SK-N-SH (cell line): ENCODE measurements at regions not wholly inside any gene's neighbourhood (a gene's known extent, or its start where the extent isn't known, plus 50 kb on each side); places are given as distances from the start of the nearest gene placed in this dataset.

Experiments
- CTCF ChIA-PET: fragments of 300-600, 350-600 bp; formaldehyde crosslinking; extraction: SDS; loops from one replicate; lab custom pipeline; 2021; lab: Yijun Ruan, JAX
- POLR2A ChIA-PET: fragments of 350-600 bp; sonication (Branson Sonifier 250); formaldehyde crosslinking; extraction: SDS; loops from one replicate; lab custom pipeline; 2020; ENCODE audit warnings: antibody characterized with exemption, inconsistent platforms; lab: Yijun Ruan, JAX
- DNase-seq: peaks from one replicate; pipeline ENCODE4 v3.0.0; 2012
- H2AFZ ChIP-seq: fragments of 200-600 bp; sonication (generic); 2 replicates; pipeline ENCODE4 v1.8.1; 2016; ENCODE audit warnings: antibody characterized with exemption, mild to moderate bottlenecking, low read depth
- H3F3A ChIP-seq: fragments of 200-600 bp; sonication (generic); replicated peaks from 2 replicates; pipeline ENCODE3; 2016; ENCODE audit warnings: antibody characterized with exemption, mild to moderate bottlenecking; ENCODE audit not compliant: insufficient read depth
- H3K27ac ChIP-seq, 2 experiments: fragments of 200-500 bp in 1 of 2; fragments of 200-600 bp in 1 of 2; sonication (Bioruptor generic) in 1 of 2; sonication (generic), shearing (Covaris generic) in 1 of 2; 2 replicates each; pipeline versions ENCODE4 v1.5.1 to v1.6.1; 2014 to 2016; ENCODE audit warnings: low read depth in 2 of 2, inconsistent platforms in 1 of 2, low read length in 1 of 2, mild to moderate bottlenecking in 1 of 2, mixed read lengths in 1 of 2
- H3K27me3 ChIP-seq: fragments of 200-600 bp; sonication (generic), shearing (Covaris generic); 2 replicates; pipeline ENCODE4 v1.6.1; 2016; ENCODE audit warnings: mixed run types; ENCODE audit not compliant: insufficient read depth
- H3K36me3 ChIP-seq, 2 experiments: fragments of 200-500 bp in 1 of 2; fragments of 200-600 bp in 1 of 2; sonication (Bioruptor generic) in 1 of 2; sonication (generic) in 1 of 2; replicated peaks in 1 of 2; 2 replicates each; pipeline versions ENCODE3 to v1.5.1; 2014 to 2016; ENCODE audit warnings: low read length in 1 of 2, mild to moderate bottlenecking in 1 of 2; ENCODE audit not compliant: insufficient read depth in 2 of 2, control insufficient read depth in 1 of 2
- H3K4me1 ChIP-seq, 2 experiments: fragments of 200-500 bp in 1 of 2; fragments of 200-600 bp in 1 of 2; sonication (Bioruptor generic) in 1 of 2; sonication (generic), shearing (Covaris generic) in 1 of 2; 2 replicates each; pipeline versions ENCODE4 v1.5.1 to v1.6.1; 2014 to 2016; ENCODE audit warnings: low read depth in 1 of 2, low read length in 1 of 2, mixed run types in 1 of 2; ENCODE audit not compliant: insufficient read depth in 2 of 2, control insufficient read depth in 1 of 2
- H3K4me2 ChIP-seq: fragments of 200-600 bp; sonication (generic), shearing (Covaris generic); 2 replicates; pipeline ENCODE4 v1.6.1; 2017; ENCODE audit warnings: mixed run types
- H3K4me3 ChIP-seq, 2 experiments: fragments of 200-500 bp in 1 of 2; fragments of 200-600 bp in 1 of 2; sonication (Bioruptor generic) in 1 of 2; sonication (generic), shearing (Covaris generic) in 1 of 2; 2 replicates each; pipeline versions ENCODE4 v1.5.1 to v1.8.1; 2014 to 2016; ENCODE audit warnings: low read depth in 2 of 2, inconsistent platforms in 1 of 2, low read length in 1 of 2, mild to moderate bottlenecking in 1 of 2, mixed read lengths in 1 of 2, moderate library complexity in 1 of 2
- H3K79me2 ChIP-seq: fragments of 200-600 bp; sonication (generic); 2 replicates; pipeline ENCODE4 v1.8.1; 2017; ENCODE audit warnings: mild to moderate bottlenecking; ENCODE audit not compliant: insufficient read depth
- H3K9ac ChIP-seq: fragments of 200-600 bp; sonication (generic); 2 replicates; pipeline ENCODE4 v1.6.1; 2017; ENCODE audit warnings: mixed run types
- H3K9me2 ChIP-seq: fragments of 200-600 bp; sonication (generic); 2 replicates; pipeline ENCODE4 v1.6.1; 2017; ENCODE audit warnings: mixed run types
- H3K9me3 ChIP-seq: fragments of 200-600 bp; sonication (generic); 2 replicates; pipeline ENCODE4 v1.6.1; 2017; ENCODE audit warnings: mixed run types, mild to moderate bottlenecking, moderate library complexity
- H4K20me1 ChIP-seq: fragments of 200-600 bp; sonication (generic); 2 replicates; pipeline ENCODE4 v1.6.1; 2017; ENCODE audit warnings: mild to moderate bottlenecking, mixed run types; ENCODE audit not compliant: insufficient read depth
- CTCF ChIP-seq: fragments of 200-600 bp; sonication (generic); IDR thresholded peaks from 2 replicates; pipeline ENCODE4 v1.6.1; 2017; ENCODE audit warnings: antibody characterized with exemption, mild to moderate bottlenecking, moderate library complexity
- ELF1 ChIP-seq: IDR thresholded peaks from 2 replicates; pipeline ENCODE4 v1.4.0; 2012
- EP300 ChIP-seq, 2 experiments: IDR thresholded peaks; 2 replicates each; pipeline versions ENCODE4 v1.4.0 to v1.6.1; 2012; ENCODE audit warnings: borderline replicate concordance in 1 of 2, low read depth in 1 of 2, low read length in 1 of 2
- EZH2phosphoT487 ChIP-seq: fragments of 200-600 bp; sonication (generic); IDR thresholded peaks from 2 replicates; pipeline ENCODE4 v1.6.1; 2017; ENCODE audit warnings: low read depth, mixed run types, mild to moderate bottlenecking, antibody characterized with exemption, moderate library complexity, borderline replicate concordance
- FOSL2 ChIP-seq: IDR thresholded peaks from 2 replicates; pipeline ENCODE4 v1.4.0; 2012; ENCODE audit warnings: low read depth, mild to moderate bottlenecking, moderate library complexity, borderline replicate concordance
- FOXM1 ChIP-seq: IDR thresholded peaks from 2 replicates; pipeline ENCODE4 v1.4.0; 2012; ENCODE audit warnings: low read depth, mild to moderate bottlenecking
- GABPA ChIP-seq: IDR thresholded peaks from 2 replicates; pipeline ENCODE4 v1.4.0; 2012; ENCODE audit warnings: low read depth, mild to moderate bottlenecking
- GATA2 ChIP-seq: sonication (generic); formaldehyde crosslinking; IDR thresholded peaks from 2 replicates; pipeline ENCODE4 v1.5.0; 2020; ENCODE audit warnings: mild to moderate bottlenecking, missing genetic modification reagents
- JUND ChIP-seq: IDR thresholded peaks from 2 replicates; pipeline ENCODE4 v1.4.0; 2012
- MXI1 ChIP-seq: IDR thresholded peaks from 2 replicates; pipeline ENCODE4 v1.6.1; 2012; ENCODE audit warnings: mild to moderate bottlenecking, low read depth, low read length, improper control_type of control experiment
- NFIC ChIP-seq: IDR thresholded peaks from 2 replicates; pipeline ENCODE4 v1.4.0; 2012; ENCODE audit warnings: borderline replicate concordance
- NRF1 ChIP-seq: IDR thresholded peaks from 2 replicates; pipeline ENCODE4 v1.6.1; 2012; ENCODE audit warnings: low read depth, mild to moderate bottlenecking, low read length
- POLR2AphosphoS5 ChIP-seq: IDR thresholded peaks from 2 replicates; pipeline ENCODE4 v1.6.1; 2012; ENCODE audit warnings: low read depth, low read length
- RCOR1 ChIP-seq: fragments of 150-350 bp; IDR thresholded peaks from 2 replicates; pipeline ENCODE4 v1.6.1; 2017; ENCODE audit warnings: antibody characterized with exemption, low read length
- RXRA ChIP-seq: IDR thresholded peaks from 2 replicates; pipeline ENCODE4 v1.4.0; 2012; ENCODE audit warnings: low read depth, mild to moderate bottlenecking, borderline replicate concordance
- SIN3A ChIP-seq: IDR thresholded peaks from 2 replicates; pipeline ENCODE4 v1.6.1; 2012; ENCODE audit warnings: low read depth, mild to moderate bottlenecking, low read length, moderate library complexity, borderline replicate concordance
- TEAD4 ChIP-seq: IDR thresholded peaks from 2 replicates; pipeline ENCODE4 v1.4.0; 2012; ENCODE audit warnings: mild to moderate bottlenecking, borderline replicate concordance; ENCODE audit not compliant: insufficient read depth
- USF2 ChIP-seq: fragments of 150-350 bp; IDR thresholded peaks from 2 replicates; pipeline ENCODE4 v1.6.1; 2017; ENCODE audit warnings: antibody characterized with exemption, low read length, low read depth, borderline replicate concordance
- WGBS: methylation state at CpG from one replicate; pipeline ENCODE4 v1.1.6; 2017; ENCODE audit warnings: low lambda C conversion rate; 5-methylcytosine and 5-hydroxymethylcytosine counted together
- TF ChIP-seq, protein P1 (sequence below): IDR thresholded peaks from 2 replicates; pipeline ENCODE4 v1.6.1; 2012; ENCODE audit warnings: mild to moderate bottlenecking, low read depth, low read length, moderate library complexity
- TF ChIP-seq, protein P2 (sequence below): fragments of 150-350 bp; IDR thresholded peaks from 2 replicates; pipeline ENCODE4 v1.6.1; 2016; ENCODE audit warnings: mild to moderate bottlenecking, low read depth, low read length

- CTCF ChIA-PET: no interaction called here
Observed at GRCh38 chr6:100320686-100321085, 144.0 kb downstream of the SIM1 start.

More at GRCh38 chr6:100320686-100321085, 144.0 kb downstream of the SIM1 start:
- H2AFZ ChIP-seq: no peak overlapping the region
- H3K27me3 ChIP-seq: no peaks in the 10 kb centered on the region
- 31% methylated on average over 1 of the region's 1 CpG for WGBS
- no peaks in the 10 kb centered on the region; the same call in 1 of the 2 replicates for H3K9me2 ChIP-seq
- no peaks in the 10 kb centered on the region for H4K20me1 ChIP-seq
- peaks cover 4% of the 10 kb centered on the region for H3F3A ChIP-seq
- H3K27ac ChIP-seq: no peak overlapping the region
- no peaks in the 10 kb centered on the region for H3K9me3 ChIP-seq
- TF ChIP-seq FOSL2 (no peak), GABPA (no peak), JUND (no peak), CTCF (no peak), NFIC (no peak), FOXM1 (no peak), RXRA (no peak), RCOR1 (no peak), EZH2phosphoT487 (no peak), ELF1 (no peak), EP300 (IDR thresholded peaks at IDR 0.05; ENCODE audit: borderline replicate concordance in 1 of 2, low read depth in 1 of 2, low read length in 1 of 2) (no peak), NRF1 (no peak), GATA2 (CRISPR knock-in tag) (no peak), MXI1 (no peak), TEAD4 (no peak), SIN3A (no peak), USF2 (no peak), POLR2AphosphoS5 (no peak)
- TF ChIP-seq, protein P1, sequence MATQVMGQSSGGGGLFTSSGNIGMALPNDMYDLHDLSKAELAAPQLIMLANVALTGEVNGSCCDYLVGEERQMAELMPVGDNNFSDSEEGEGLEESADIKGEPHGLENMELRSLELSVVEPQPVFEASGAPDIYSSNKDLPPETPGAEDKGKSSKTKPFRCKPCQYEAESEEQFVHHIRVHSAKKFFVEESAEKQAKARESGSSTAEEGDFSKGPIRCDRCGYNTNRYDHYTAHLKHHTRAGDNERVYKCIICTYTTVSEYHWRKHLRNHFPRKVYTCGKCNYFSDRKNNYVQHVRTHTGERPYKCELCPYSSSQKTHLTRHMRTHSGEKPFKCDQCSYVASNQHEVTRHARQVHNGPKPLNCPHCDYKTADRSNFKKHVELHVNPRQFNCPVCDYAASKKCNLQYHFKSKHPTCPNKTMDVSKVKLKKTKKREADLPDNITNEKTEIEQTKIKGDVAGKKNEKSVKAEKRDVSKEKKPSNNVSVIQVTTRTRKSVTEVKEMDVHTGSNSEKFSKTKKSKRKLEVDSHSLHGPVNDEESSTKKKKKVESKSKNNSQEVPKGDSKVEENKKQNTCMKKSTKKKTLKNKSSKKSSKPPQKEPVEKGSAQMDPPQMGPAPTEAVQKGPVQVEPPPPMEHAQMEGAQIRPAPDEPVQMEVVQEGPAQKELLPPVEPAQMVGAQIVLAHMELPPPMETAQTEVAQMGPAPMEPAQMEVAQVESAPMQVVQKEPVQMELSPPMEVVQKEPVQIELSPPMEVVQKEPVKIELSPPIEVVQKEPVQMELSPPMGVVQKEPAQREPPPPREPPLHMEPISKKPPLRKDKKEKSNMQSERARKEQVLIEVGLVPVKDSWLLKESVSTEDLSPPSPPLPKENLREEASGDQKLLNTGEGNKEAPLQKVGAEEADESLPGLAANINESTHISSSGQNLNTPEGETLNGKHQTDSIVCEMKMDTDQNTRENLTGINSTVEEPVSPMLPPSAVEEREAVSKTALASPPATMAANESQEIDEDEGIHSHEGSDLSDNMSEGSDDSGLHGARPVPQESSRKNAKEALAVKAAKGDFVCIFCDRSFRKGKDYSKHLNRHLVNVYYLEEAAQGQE: no peak
- TF ChIP-seq, protein P2, sequence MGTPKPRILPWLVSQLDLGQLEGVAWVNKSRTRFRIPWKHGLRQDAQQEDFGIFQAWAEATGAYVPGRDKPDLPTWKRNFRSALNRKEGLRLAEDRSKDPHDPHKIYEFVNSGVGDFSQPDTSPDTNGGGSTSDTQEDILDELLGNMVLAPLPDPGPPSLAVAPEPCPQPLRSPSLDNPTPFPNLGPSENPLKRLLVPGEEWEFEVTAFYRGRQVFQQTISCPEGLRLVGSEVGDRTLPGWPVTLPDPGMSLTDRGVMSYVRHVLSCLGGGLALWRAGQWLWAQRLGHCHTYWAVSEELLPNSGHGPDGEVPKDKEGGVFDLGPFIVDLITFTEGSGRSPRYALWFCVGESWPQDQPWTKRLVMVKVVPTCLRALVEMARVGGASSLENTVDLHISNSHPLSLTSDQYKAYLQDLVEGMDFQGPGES: no peak
- TF ChIP-seq, all 33 proteins: peak for 0
- Histone ChIP-seq H3K4me2 (no peak overlapping the region), H3K36me3 (no peaks in the 10 kb centered on the region), H3K79me2 (no peaks in the 10 kb centered on the region), H3K4me3 (no peak overlapping the region), H3K4me1 (no peaks in the 10 kb centered on the region), H3K9ac (no peak overlapping the region)
- POLR2A ChIA-PET: no interaction called here
- DNase-seq: no peak
